Peyer's patch (tissue), 4 donors: ENCODE measurements at regions not wholly inside any gene's neighbourhood (a gene's known extent, or its start where the extent isn't known, plus 50 kb on each side); places are given as distances from the start of the nearest gene placed in this dataset.
A peak's percentile ranks its signal among the peaks of the same experiment; 100 is the strongest.

Experiments used
- POLR2A ChIP-seq, 2 donors: fragments of 450-650 bp; IDR thresholded peaks; one replicate each; pipeline ENCODE4 v1.5.1; 2017; ENCODE audit warnings: antibody characterized with exemption in 2 of 2, mild to moderate bottlenecking in 2 of 2, moderate library complexity in 2 of 2
- TF ChIP-seq, protein P1 (sequence below), 6 experiments: fragments of 450-650 bp in 4 of 6; fragments of 200-600 bp in 2 of 6; sonication (generic) in 1 of 6; IDR thresholded peaks; one replicate each; pipeline ENCODE4 v1.5.1; 2017 to 2019; ENCODE audit warnings: antibody characterized with exemption in 6 of 6, mild to moderate bottlenecking in 3 of 6, moderate library complexity in 1 of 6

DNA sequence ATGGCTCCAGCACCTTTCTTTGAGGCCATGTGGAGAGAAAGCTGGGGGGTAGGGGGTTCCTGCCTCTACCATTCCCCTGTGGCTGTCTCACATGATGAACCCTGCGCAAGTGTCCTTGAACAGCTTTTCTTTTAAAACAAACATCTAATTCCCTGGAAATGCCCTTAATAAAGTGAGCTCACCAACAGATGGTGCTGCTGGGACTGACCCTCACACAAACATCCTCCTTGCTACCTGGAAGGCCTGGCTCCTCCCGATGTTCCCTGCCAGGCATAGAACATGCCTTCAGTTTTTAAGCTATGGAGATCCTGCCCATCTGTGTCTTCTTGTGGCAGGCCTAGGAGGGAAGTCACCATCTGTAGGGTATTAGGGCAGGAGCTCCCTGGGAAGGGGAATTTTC is 60.7 kb upstream of the GATA6 start:
- TF ChIP-seq, protein P1, sequence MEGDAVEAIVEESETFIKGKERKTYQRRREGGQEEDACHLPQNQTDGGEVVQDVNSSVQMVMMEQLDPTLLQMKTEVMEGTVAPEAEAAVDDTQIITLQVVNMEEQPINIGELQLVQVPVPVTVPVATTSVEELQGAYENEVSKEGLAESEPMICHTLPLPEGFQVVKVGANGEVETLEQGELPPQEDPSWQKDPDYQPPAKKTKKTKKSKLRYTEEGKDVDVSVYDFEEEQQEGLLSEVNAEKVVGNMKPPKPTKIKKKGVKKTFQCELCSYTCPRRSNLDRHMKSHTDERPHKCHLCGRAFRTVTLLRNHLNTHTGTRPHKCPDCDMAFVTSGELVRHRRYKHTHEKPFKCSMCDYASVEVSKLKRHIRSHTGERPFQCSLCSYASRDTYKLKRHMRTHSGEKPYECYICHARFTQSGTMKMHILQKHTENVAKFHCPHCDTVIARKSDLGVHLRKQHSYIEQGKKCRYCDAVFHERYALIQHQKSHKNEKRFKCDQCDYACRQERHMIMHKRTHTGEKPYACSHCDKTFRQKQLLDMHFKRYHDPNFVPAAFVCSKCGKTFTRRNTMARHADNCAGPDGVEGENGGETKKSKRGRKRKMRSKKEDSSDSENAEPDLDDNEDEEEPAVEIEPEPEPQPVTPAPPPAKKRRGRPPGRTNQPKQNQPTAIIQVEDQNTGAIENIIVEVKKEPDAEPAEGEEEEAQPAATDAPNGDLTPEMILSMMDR (IDR thresholded peaks at IDR 0.05) = peak in 1 of 6 experiments; percentile 8
- no peak for TF ChIP-seq POLR2A (IDR thresholded peaks at IDR 0.05)
